K562 (cell line): ENCODE measurements at regions not wholly inside any gene's neighbourhood (a gene's known extent, or its start where the extent isn't known, plus 50 kb on each side); places are given as distances from the start of the nearest gene placed in this dataset.
A peak's percentile ranks its signal among the peaks of the same experiment; 100 is the strongest.

Experiments used
- ATAC-seq: fragments of 200-7000 bp; cut with Tn5 transposase; 3 replicates; pipeline ENCODE4 v1.9.1; 2020; ENCODE audit warnings: moderate library complexity
- BruUV-seq: library from RNA; stranded (reverse); fragments of 400-500 nt; replicated peaks from 2 replicates; lab custom pipeline; 2021; lab: Mats Ljungman, UMichigan
- CTCF ChIA-PET: fragments of 300-600 bp; formaldehyde crosslinking; extraction: SDS; loops from one replicate; lab custom pipeline; 2021; ENCODE audit warnings: low intra/inter-chr PET ratio; lab: Yijun Ruan, JAX
- POLR2A ChIA-PET: fragments of 300-600, 350-650 bp; sonication (Branson Sonifier 250); formaldehyde crosslinking; extraction: SDS; loops from one replicate; lab custom pipeline; 2021; ENCODE audit warnings: antibody characterized with exemption, inconsistent platforms; lab: Yijun Ruan, JAX
- DNase-seq, 4 experiments: peaks; one replicate each; pipeline versions ENCODE4 v3.0.0 to v3.0.0-alpha.2; 2011 to 2018; ENCODE audit warnings: low spot score in 3 of 4, mixed read lengths in 3 of 4; ENCODE audit errors: extremely low read depth in 1 of 4
- FAIRE-seq: peaks from 2 replicates; lab custom pipeline; 2011; peaks lifted over from hg19 to GRCh38; lab: Jason Lieb, UNC
- H2AFZ ChIP-seq: 2 replicates; pipeline ENCODE4 v1.6.0; 2011; ENCODE audit warnings: low read depth, low read length, control low read depth, inconsistent platforms
- H3K27ac ChIP-seq: fragments of 200-600 bp; 3 replicates; pipeline ENCODE4 v1.8.0; 2011; ENCODE audit warnings: low read depth, mild to moderate bottlenecking, control low read depth, inconsistent platforms, low read length, moderate library complexity, mixed read lengths; ENCODE audit errors: extremely low read depth
- H3K27me3 ChIP-seq, 2 experiments: fragments of 300-600 bp in 1 of 2; 2 replicates in 1 of 2; 3 replicates in 1 of 2; pipeline versions ENCODE4 v1.6.0 to v1.8.0; 2011; ENCODE audit warnings: inconsistent platforms in 2 of 2, low read length in 2 of 2, mild to moderate bottlenecking in 1 of 2, mixed read lengths in 1 of 2, moderate library complexity in 1 of 2; ENCODE audit not compliant: control insufficient read depth in 2 of 2, insufficient read depth in 2 of 2
- H3K36me3 ChIP-seq: fragments of 300-600 bp; 3 replicates; pipeline ENCODE4 v1.8.0; 2011; ENCODE audit warnings: mild to moderate bottlenecking, low read length, inconsistent platforms; ENCODE audit not compliant: control insufficient read depth, insufficient read depth
- H3K4me1 ChIP-seq, 2 experiments: fragments of 200-600 bp in 1 of 2; replicated peaks in 1 of 2; 2 replicates in 1 of 2; 3 replicates in 1 of 2; pipeline versions ENCODE4 v1.5.1 to v1.8.0; 2011; ENCODE audit warnings: inconsistent platforms in 2 of 2, low read length in 2 of 2, mild to moderate bottlenecking in 1 of 2, mixed read lengths in 1 of 2, moderate library complexity in 1 of 2; ENCODE audit not compliant: control insufficient read depth in 2 of 2, insufficient read depth in 2 of 2
- H3K4me2 ChIP-seq: 2 replicates; pipeline ENCODE4 v1.6.1; 2011; ENCODE audit warnings: low read length, control low read depth, inconsistent platforms, mixed read lengths; ENCODE audit not compliant: insufficient read depth
- H3K4me3 ChIP-seq: fragments of 200-600 bp; sonication (generic), shearing (Covaris generic); 2 replicates; pipeline ENCODE4 v1.5.1; 2016; ENCODE audit warnings: control low read depth, inconsistent platforms
- H3K79me2 ChIP-seq: fragments of 200-600 bp; 3 replicates; pipeline ENCODE4 v1.8.0; 2011; ENCODE audit warnings: low read length, inconsistent platforms; ENCODE audit not compliant: control insufficient read depth, insufficient read depth
- H3K9ac ChIP-seq, 2 experiments: 2 replicates each; pipeline versions ENCODE4 v1.6.0 to v1.6.1; 2011; ENCODE audit warnings: low read depth in 2 of 2, low read length in 2 of 2, control low read depth in 1 of 2, inconsistent platforms in 1 of 2, mild to moderate bottlenecking in 1 of 2, mixed read lengths in 1 of 2; ENCODE audit not compliant: insufficient read depth in 1 of 2
- H3K9me1 ChIP-seq: one replicate; pipeline ENCODE4 v1.6.0; 2011; ENCODE audit warnings: inconsistent platforms, mild to moderate bottlenecking, low read length, moderate library complexity; ENCODE audit not compliant: control insufficient read depth, insufficient read depth
- H3K9me3 ChIP-seq: replicated peaks from 2 replicates; pipeline ENCODE4 v1.5.1; 2011; ENCODE audit warnings: low read depth, low read length, inconsistent platforms; ENCODE audit not compliant: control insufficient read depth, insufficient read depth
- H4K20me1 ChIP-seq: replicated peaks from 2 replicates; pipeline ENCODE4 v1.6.1; 2011; ENCODE audit warnings: low read length, inconsistent platforms, mixed read lengths; ENCODE audit not compliant: control insufficient read depth, insufficient read depth
- CHD2 ChIP-seq: IDR thresholded peaks from 2 replicates; pipeline ENCODE4 v1.6.1; 2011; ENCODE audit warnings: low read depth, low read length
- ETV5 ChIP-seq: sonication (generic); formaldehyde crosslinking; IDR thresholded peaks from 2 replicates; pipeline ENCODE4 v1.4.0; 2020; ENCODE audit warnings: low read depth, mild to moderate bottlenecking, missing genetic modification reagents
- MXI1 ChIP-seq: IDR thresholded peaks from 2 replicates; pipeline ENCODE4 v1.6.1; 2011; ENCODE audit warnings: low read depth, mild to moderate bottlenecking, improper control_type of control experiment, low read length
- NR2C1 ChIP-seq, 2 experiments: fragments of 450-650 bp; IDR thresholded peaks; 2 replicates each; pipeline ENCODE4 v1.6.1; 2017; ENCODE audit warnings: mild to moderate bottlenecking in 2 of 2, antibody characterized with exemption in 1 of 2, inconsistent platforms in 1 of 2, missing compliant biosample characterization in 1 of 2, missing genetic modification characterization in 1 of 2
- NR2C2 ChIP-seq, 2 experiments: fragments of 200-800 bp in 1 of 2; sonication (Bioruptor generic) in 1 of 2; sonication (generic) in 1 of 2; formaldehyde crosslinking in 1 of 2; IDR thresholded peaks; 2 replicates each; pipeline versions ENCODE4 v1.6.1 to v1.8.0; 2016 to 2022; ENCODE audit warnings: mild to moderate bottlenecking in 1 of 2, missing compliant biosample characterization in 1 of 2, missing genetic modification characterization in 1 of 2, missing genetic modification reagents in 1 of 2
- SP1 ChIP-seq: sonication (generic); formaldehyde crosslinking; IDR thresholded peaks from 2 replicates; pipeline ENCODE4 v1.8.1; 2022; ENCODE audit warnings: mild to moderate bottlenecking, missing genetic modification reagents
- ZNF354B ChIP-seq: fragments of 250-450 bp; sonication (Bioruptor Pico); IDR thresholded peaks from 2 replicates; pipeline ENCODE4 v1.4.0; 2020
- ZNF431 ChIP-seq: sonication (generic); formaldehyde crosslinking; IDR thresholded peaks from 2 replicates; pipeline ENCODE4 v1.8.0; 2022; ENCODE audit warnings: mild to moderate bottlenecking, missing genetic modification reagents
- WGBS: fragments of 100-300 bp; shearing (Covaris generic); methylation state at CpG from one replicate; pipeline ENCODE4 v1.1.6; 2016; ENCODE audit warnings: low coverage, mixed read lengths; ENCODE audit not compliant: insufficient coverage; ENCODE audit errors: missing lambda C conversion rate; 5-methylcytosine and 5-hydroxymethylcytosine counted together
- in situ Hi-C: fragments of 300-500 bp; cut with MboI; formaldehyde crosslinking; loops from 4 replicates; pipeline ENCODE4 v1.15.0; 2018; ENCODE audit warnings: inconsistent platforms, mixed read lengths
- intact Hi-C: fragments of 100-400 bp; cut with micrococcal nuclease; formaldehyde crosslinking; loops from 2 replicates; pipeline ENCODE4 v1.14.2; 2022
- TF ChIP-seq, protein P1 (sequence below): IDR thresholded peaks from 3 replicates; pipeline ENCODE4 v1.6.1; 2011; ENCODE audit warnings: borderline replicate concordance, mild to moderate bottlenecking; ENCODE audit not compliant: insufficient read length, insufficient read depth

DNA sequence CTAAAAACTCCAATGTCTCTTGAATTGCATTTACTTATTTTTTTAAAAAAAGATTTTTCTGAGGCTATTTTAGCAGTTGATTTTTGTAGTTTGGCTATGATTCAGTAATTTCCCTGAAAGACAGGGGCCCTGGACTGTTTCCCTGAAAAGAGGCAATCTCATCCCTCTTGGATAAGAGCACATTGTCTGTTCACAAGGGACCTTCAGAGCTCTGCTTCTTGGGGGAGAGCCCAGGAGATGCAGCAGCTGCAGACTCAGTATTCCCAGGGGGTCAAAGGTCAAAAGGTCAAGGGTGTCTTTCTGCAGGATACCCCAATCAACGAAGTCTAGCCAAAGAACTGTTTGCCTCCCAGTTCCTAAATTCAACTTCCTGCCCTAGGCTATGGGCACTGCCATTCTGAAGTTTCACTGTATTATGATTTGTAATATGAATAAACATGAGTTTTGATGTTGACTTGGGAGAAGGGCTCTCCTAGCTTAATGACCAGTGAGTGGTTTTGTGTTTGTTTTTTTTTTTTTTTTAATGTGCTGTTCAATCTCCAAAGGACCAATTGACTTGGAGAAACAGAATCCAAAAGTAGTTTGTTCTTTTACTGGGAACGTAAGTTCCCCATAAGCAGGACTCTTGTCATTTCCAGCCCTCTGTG is 157.0 kb upstream of the SERPINE2 start:
- no peaks in the 10 kb centered on the region for H3K9me3 ChIP-seq
- H3K9me1 ChIP-seq: no peaks in the 10 kb centered on the region
- TF ChIP-seq NR2C2 (CRISPR knock-in tag; IDR thresholded peaks at IDR 0.05): 0 out of 2 replicates have a peak, but pooled peaks have one; percentile 34
- TF ChIP-seq NR2C2 (tag; IDR thresholded peaks at IDR 0.05): peak; percentile 50
- no peak for TF ChIP-seq MXI1
- TF ChIP-seq ZNF431 (CRISPR knock-in tag): no peak
- peak; percentile 60 for TF ChIP-seq NR2C1 (IDR thresholded peaks at IDR 0.05)
- TF ChIP-seq NR2C1 (tag; IDR thresholded peaks at IDR 0.05): peak; percentile 64
- TF ChIP-seq, protein P1, sequence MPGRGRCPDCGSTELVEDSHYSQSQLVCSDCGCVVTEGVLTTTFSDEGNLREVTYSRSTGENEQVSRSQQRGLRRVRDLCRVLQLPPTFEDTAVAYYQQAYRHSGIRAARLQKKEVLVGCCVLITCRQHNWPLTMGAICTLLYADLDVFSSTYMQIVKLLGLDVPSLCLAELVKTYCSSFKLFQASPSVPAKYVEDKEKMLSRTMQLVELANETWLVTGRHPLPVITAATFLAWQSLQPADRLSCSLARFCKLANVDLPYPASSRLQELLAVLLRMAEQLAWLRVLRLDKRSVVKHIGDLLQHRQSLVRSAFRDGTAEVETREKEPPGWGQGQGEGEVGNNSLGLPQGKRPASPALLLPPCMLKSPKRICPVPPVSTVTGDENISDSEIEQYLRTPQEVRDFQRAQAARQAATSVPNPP: no peak
- no peak for TF ChIP-seq ETV5 (CRISPR knock-in tag)
- TF ChIP-seq ZNF354B: no peak
- no peak for TF ChIP-seq SP1
- TF ChIP-seq CHD2: no peak
- TF ChIP-seq, all 486 proteins: peak for 2
- FAIRE-seq (no peak), ATAC-seq (no peak), DNase-seq (peak in 2 of 4 experiments; percentile 9 to 10)
- H3K27me3 ChIP-seq: no peaks in the 10 kb centered on the region
- H3K79me2 ChIP-seq: no peaks in the 10 kb centered on the region
- no peak overlapping the region for H3K4me2 ChIP-seq
- no peak overlapping the region for H2AFZ ChIP-seq
- intact Hi-C loops: no loop called here
- no TSS peak for BruUV-seq
- no peak overlapping the region for H3K27ac ChIP-seq
- ChIA-PET CTCF (no interaction called here), POLR2A (no interaction called here)
- H3K9ac ChIP-seq: no peak overlapping the region
- no peak overlapping the region for H3K4me3 ChIP-seq
- H4K20me1 ChIP-seq: no peaks in the 10 kb centered on the region
- no peaks in the 10 kb centered on the region for H3K36me3 ChIP-seq
- in situ Hi-C loops: no loop called here
- no peaks in the 10 kb centered on the region for H3K4me1 ChIP-seq
- 4% methylated on average over 2 of the region's 2 CpGs for WGBS
